WTC11 (cell line): ENCODE measurements at regions not wholly inside any gene's neighbourhood (a gene's known extent, or its start where the extent isn't known, plus 50 kb on each side); places are given as distances from the start of the nearest gene placed in this dataset.
"Not testable (repeated sequence)": the region's sequence is repeated elsewhere in the genome, so short reads cannot be mapped to it uniquely, and the experiment has no call there.

Experiments used
- ATAC-seq: fragments of 200-7000 bp; cut with Tn5 transposase; 2 replicates; pipeline ENCODE4 v1.10.0; 2021; ENCODE audit warnings: mild to moderate bottlenecking, moderate library complexity
- CTCF ChIA-PET: fragments of 300-600 bp; sonication (Branson Sonifier 250); formaldehyde crosslinking; loops from one replicate; lab custom pipeline; 2021; ENCODE audit warnings: antibody characterized with exemption; lab: Charles Lee
- POLR2A ChIA-PET: fragments of 350-600 bp; sonication (Branson Sonifier 250); formaldehyde crosslinking; loops from one replicate; lab custom pipeline; 2021; ENCODE audit warnings: antibody characterized with exemption; lab: Charles Lee
- DNase-seq: peaks from one replicate; pipeline ENCODE4 v3.0.0; 2021; ENCODE audit warnings: low spot score
- H3K27ac Mint-ChIP-seq: 2 replicates; pipeline ENCODE4 v1.8.0; 2021; ENCODE audit warnings: mixed read lengths
- H3K27me3 Mint-ChIP-seq: 2 replicates; pipeline ENCODE4 v1.8.0; 2021; ENCODE audit warnings: low read depth, mild to moderate bottlenecking, moderate library complexity, mixed read lengths
- H3K36me3 Mint-ChIP-seq: 2 replicates; pipeline ENCODE4 v1.8.0; 2021; ENCODE audit warnings: mixed read lengths
- H3K4me1 Mint-ChIP-seq: 2 replicates; pipeline ENCODE4 v1.8.0; 2022; ENCODE audit warnings: mixed read lengths
- H3K4me3 Mint-ChIP-seq: 2 replicates; pipeline ENCODE4 v1.8.0; 2021; ENCODE audit warnings: mild to moderate bottlenecking, moderate library complexity, mixed read lengths
- H3K9me3 Mint-ChIP-seq: 2 replicates; pipeline ENCODE4 v1.8.0; 2021; ENCODE audit warnings: mixed read lengths

- POLR2A ChIA-PET, CTCF ChIA-PET, ATAC-seq, DNase-seq, H3K4me3 Mint-ChIP-seq, H3K27ac Mint-ChIP-seq, H3K4me1 Mint-ChIP-seq: not testable (repeated sequence)
- Mint-ChIP-seq H3K9me3 (peaks cover 46% of the 10 kb centered on the region), H3K27me3 (peaks cover 20% of the 10 kb centered on the region), H3K36me3 (peaks cover 60% of the 10 kb centered on the region)
These were observed 609.2 kb upstream of the POTED start for GRCh38 chr21:13000390-13000789.

GRCh38 chr21:13037716-13038115 lies 571.9 kb upstream of the POTED start:
- H3K27ac Mint-ChIP-seq, ATAC-seq, CTCF ChIA-PET, DNase-seq, H3K4me1 Mint-ChIP-seq, POLR2A ChIA-PET, H3K27me3 Mint-ChIP-seq, H3K4me3 Mint-ChIP-seq: not testable (repeated sequence)
- peaks cover 20% of the 10 kb centered on the region for H3K36me3 Mint-ChIP-seq
- peaks cover 22% of the 10 kb centered on the region for H3K9me3 Mint-ChIP-seq

- H3K9me3 Mint-ChIP-seq, H3K27ac Mint-ChIP-seq, H3K27me3 Mint-ChIP-seq, DNase-seq, POLR2A ChIA-PET, CTCF ChIA-PET, H3K36me3 Mint-ChIP-seq, H3K4me3 Mint-ChIP-seq, H3K4me1 Mint-ChIP-seq, ATAC-seq: not testable (repeated sequence)
These were observed 556.8 kb upstream of the POTED start for GRCh38 chr21:13052816-13053215.
